ENCODE measurements at regions not wholly inside any gene's neighbourhood (a gene's known extent, or its start where the extent isn't known, plus 50 kb on each side); places are given as distances from the start of the nearest gene placed in this dataset.
"Not testable (repeated sequence)": the region's sequence is repeated elsewhere in the genome, so short reads cannot be mapped to it uniquely, and the experiment has no call there.

DNA sequence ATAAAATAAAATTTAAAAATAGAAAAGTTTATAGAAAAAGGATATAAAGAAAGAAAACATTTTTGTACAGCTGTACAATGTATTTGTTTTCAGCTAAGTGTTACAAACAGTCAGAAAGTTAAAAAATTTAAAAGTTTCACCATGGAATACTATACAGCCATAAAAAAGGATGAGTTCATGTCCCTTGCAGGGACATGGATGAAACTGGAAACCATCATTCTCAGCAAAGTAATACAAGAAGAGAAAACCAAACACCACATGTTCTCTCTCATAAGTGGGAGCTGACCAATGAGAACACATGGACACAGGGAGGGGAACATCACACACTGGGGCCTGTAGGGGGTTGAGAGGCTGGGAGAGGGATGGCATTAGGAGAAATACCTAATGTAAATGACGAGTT is 229.9 kb upstream of the MCHR2 start:
- H3K9ac ChIP-seq (ENCODE audit: low read depth, low read length); H3K9me3 ChIP-seq (replicated peaks; ENCODE audit: low read length); H3K36me3 ChIP-seq (ENCODE audit: insufficient read depth, low read length); H3K4me1 ChIP-seq (ENCODE audit: control insufficient read depth, insufficient read depth, low read length); H3K27me3 ChIP-seq (ENCODE audit: control insufficient read depth, insufficient read depth, low read length); H3K4me2 ChIP-seq (ENCODE audit: low read length); H3K4me3 ChIP-seq (ENCODE audit: low read length): not testable (repeated sequence)

DNA sequence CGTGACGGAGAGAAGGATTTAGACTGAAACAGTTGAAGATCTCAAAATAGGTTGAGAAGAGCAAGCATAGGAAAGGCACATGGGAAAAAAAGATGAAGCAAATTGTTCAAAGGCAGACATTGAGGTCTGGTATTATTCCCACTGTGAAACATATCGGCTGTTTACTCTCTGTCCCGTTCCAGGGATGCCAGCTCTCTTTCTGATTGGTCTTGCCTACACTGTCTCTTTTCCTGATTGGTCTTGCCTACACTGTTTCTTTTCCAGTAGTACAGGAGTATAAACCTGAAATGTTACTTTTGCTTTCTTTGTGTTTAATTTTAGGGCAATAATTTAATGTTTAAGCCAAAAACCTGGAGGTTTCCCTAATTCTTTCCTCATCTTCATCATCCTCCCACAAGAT is 226.5 kb upstream of the MCHR2 start:
- no peaks in the 10 kb centered on the region for H3K36me3 ChIP-seq (ENCODE audit: insufficient read depth, low read length)
- peaks cover 12% of the 10 kb centered on the region for H3K4me1 ChIP-seq (ENCODE audit: control insufficient read depth, insufficient read depth, low read length)
- H3K9me3 ChIP-seq (replicated peaks; ENCODE audit: low read length): no peaks in the 10 kb centered on the region
- H3K9ac ChIP-seq (ENCODE audit: low read depth, low read length): no peak overlapping the region
- no peak overlapping the region for H3K4me3 ChIP-seq (ENCODE audit: low read length)
- H3K4me2 ChIP-seq (ENCODE audit: low read length): no peak overlapping the region
- no peaks in the 10 kb centered on the region for H3K27me3 ChIP-seq (ENCODE audit: control insufficient read depth, insufficient read depth, low read length)

DNA sequence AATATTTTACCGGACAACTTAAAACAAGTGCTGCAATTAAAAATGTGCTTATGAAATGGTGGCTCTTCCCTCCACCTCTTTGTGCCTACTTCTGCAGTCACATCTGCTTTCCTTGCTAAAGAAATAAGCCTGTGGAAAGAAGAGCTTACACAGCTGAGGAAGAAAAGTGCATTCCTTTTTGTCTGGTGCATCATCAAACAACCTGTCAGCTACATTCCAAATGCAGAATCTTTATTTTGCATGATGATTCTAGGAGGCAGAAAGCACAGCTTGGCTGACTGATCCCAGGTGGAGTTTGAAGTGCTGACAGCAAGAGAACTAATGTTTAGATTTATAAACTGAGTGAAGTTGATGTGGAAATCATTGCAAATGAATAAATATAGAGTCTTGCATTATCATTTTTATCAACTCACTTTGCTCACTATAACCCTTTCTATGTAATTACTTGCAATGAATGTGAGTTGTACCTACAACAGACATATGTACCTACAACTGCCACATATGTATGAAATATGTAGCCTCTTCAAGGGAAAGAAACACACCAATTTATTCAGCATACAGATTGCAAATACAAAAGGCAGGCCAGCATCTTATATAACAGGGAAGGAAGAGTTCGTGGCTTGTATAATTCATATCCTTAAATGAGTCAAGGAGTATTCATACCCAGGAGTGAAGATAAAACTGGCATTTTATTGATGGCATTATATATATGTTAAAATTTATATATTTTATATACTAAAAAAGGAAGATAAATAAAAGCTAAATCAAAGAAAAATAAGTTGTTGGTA is 223.4 kb upstream of the MCHR2 start:
- H3K36me3 ChIP-seq (ENCODE audit: insufficient read depth, low read length): no peaks in the 10 kb centered on the region

DNA sequence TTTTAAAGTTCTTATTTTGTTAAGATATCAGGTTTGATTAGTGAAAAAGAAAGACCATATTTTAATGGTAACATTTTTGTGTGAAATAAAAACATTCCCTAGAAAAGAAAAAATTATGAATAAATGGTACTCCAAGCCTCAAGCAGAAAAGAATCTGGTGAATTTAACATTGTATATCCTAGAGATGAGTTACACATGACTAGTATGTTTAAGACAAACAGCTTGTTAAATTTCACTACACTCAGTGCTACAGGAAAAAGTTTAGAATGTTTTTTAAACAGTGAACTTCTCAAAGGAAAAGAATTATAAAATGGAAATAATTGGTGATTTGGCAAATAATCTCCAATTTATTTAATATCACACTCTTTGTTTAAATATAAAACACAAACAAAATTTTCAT is 222.7 kb upstream of the MCHR2 start:
- Histone ChIP-seq H3K9ac (ENCODE audit: low read depth, low read length) (no peak overlapping the region), H3K27me3 (ENCODE audit: control insufficient read depth, insufficient read depth, low read length) (no peaks in the 10 kb centered on the region), H3K4me3 (ENCODE audit: low read length) (no peak overlapping the region), H3K36me3 (ENCODE audit: insufficient read depth, low read length) (no peaks in the 10 kb centered on the region), H3K9me3 (replicated peaks; ENCODE audit: low read length) (no peaks in the 10 kb centered on the region), H3K4me2 (ENCODE audit: low read length) (no peak overlapping the region), H3K4me1 (ENCODE audit: control insufficient read depth, insufficient read depth, low read length) (peaks cover 19% of the 10 kb centered on the region)

More for the DNA sequence above, 223.4 kb upstream of the MCHR2 start:
- Histone ChIP-seq H3K4me2 (ENCODE audit: low read length) (no peak overlapping the region), H3K27me3 (ENCODE audit: control insufficient read depth, insufficient read depth, low read length) (no peaks in the 10 kb centered on the region), H3K4me3 (ENCODE audit: low read length) (no peak overlapping the region), H3K9me3 (replicated peaks; ENCODE audit: low read length) (no peaks in the 10 kb centered on the region), H3K9ac (ENCODE audit: low read depth, low read length) (no peak overlapping the region), H3K4me1 (ENCODE audit: control insufficient read depth, insufficient read depth, low read length) (peaks cover 14% of the 10 kb centered on the region)

DNA sequence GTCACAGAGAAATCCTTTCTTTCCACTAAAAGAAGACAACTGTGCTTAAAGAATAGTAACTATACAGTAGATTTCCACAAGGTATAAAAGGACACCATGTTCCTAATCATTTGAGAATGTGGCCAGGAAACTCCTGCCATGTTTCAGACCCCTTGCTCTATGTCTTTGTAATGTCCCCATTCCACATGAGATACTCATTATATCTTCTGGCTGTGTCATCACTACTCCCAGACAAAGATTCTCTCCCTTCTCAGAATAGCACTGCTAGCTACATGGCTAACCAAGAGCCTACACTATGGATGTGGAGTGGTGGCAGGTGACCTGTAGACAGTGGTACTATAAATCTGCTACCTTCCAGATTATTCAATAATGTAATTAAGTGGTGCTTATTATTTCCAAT is 218.1 kb upstream of the MCHR2 start:
- no peaks in the 10 kb centered on the region for H3K36me3 ChIP-seq (ENCODE audit: insufficient read depth, low read length)
- no peak overlapping the region for H3K4me2 ChIP-seq (ENCODE audit: low read length)
- H3K4me3 ChIP-seq (ENCODE audit: low read length): no peak overlapping the region
- no peaks in the 10 kb centered on the region for H3K9me3 ChIP-seq (replicated peaks; ENCODE audit: low read length)
- H3K4me1 ChIP-seq (ENCODE audit: control insufficient read depth, insufficient read depth, low read length): peaks cover 28% of the 10 kb centered on the region
- H3K9ac ChIP-seq (ENCODE audit: low read depth, low read length): no peak overlapping the region
- no peaks in the 10 kb centered on the region for H3K27me3 ChIP-seq (ENCODE audit: control insufficient read depth, insufficient read depth, low read length)

DNA sequence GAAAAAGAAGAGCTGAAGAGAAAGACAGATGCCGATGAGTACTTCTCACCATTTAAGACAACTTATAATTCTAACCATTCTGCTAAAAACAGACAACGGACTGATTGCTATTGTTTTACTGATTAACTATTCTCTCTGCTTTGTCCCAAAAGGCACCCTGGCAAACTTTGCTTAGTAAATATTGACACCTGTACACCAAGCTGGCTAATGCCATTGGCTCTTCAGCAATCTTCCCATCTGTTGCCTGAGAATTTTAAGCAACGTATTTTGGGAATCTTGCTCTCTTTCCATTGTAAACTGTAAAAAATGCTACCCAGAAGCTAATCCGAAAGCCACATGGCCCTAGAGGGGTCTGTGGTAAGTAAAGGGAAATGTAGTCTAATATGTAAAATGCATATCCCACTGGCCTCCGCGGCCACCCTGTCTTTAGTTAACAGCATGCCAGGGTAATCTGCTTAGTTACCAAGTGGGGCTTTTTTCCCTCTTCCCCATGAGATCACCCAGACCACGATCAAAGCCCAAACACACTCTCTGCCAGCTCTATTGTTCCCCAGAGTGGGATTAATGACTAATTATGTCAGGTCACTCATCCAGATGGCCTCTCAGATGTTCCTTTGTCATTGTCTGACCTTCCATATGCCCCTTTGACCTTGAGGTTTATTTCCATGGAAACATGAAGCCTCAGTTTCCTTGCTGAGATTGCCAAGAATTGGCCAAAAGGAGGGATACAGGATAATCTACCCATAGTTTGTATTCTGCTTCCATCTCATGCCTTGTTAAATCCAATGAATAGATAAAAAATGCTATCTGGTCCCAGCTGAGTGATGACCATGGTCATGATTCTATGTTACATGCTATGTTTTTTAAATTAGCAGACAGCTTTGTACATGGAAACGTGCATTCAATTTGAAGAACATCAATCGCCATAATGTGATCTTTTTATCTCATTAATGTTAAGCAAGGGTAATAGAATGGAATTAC is 216.4 kb upstream of the MCHR2 start:
- Histone ChIP-seq H3K4me2 (ENCODE audit: low read length) (no peak overlapping the region), H3K36me3 (ENCODE audit: insufficient read depth, low read length) (no peaks in the 10 kb centered on the region), H3K9ac (ENCODE audit: low read depth, low read length) (no peak overlapping the region), H3K9me3 (replicated peaks; ENCODE audit: low read length) (no peaks in the 10 kb centered on the region), H3K4me3 (ENCODE audit: low read length) (no peak overlapping the region), H3K4me1 (ENCODE audit: control insufficient read depth, insufficient read depth, low read length) (peaks cover 20% of the 10 kb centered on the region), H3K27me3 (ENCODE audit: control insufficient read depth, insufficient read depth, low read length) (no peaks in the 10 kb centered on the region)

DNA sequence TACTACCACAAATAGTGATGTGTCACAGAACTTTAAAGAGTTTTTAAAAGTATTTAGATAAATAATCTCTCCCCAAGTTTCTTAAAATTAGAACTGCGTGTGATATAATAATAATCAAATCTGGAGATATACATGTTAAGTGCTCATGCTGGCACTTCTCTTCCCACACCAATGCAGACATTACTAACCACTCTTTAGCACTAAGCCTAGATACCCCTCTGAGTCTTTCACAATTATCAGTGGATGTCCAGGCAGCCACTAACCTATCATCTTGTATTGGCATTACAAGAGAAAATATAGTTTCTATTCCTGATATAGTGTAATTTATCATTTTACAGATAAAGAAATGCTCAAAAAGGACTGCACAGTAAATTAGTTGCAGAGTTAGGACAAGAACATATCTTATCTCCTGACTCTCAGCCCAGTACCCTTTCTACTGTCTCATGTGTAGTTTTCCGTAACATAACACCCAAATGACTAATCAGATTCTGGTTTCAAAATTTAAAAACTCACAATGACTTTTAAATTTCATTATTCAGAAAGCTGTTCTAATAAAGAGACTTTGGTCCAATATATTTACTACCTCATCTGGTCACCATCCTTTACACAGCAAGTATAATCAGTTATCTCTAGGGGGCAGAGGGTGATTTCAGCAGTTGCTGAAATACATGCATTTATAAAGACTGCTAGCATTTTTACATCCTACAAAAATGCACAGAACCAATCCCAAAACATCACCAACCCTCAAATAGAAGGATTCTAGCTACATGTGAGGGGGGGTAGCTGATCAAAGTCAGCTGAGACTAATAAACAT is 215.5 kb upstream of the MCHR2 start:
- Histone ChIP-seq H3K36me3 (ENCODE audit: insufficient read depth, low read length) (no peaks in the 10 kb centered on the region), H3K9me3 (replicated peaks; ENCODE audit: low read length) (no peaks in the 10 kb centered on the region), H3K4me2 (ENCODE audit: low read length) (no peak overlapping the region), H3K4me3 (ENCODE audit: low read length) (no peak overlapping the region), H3K4me1 (ENCODE audit: control insufficient read depth, insufficient read depth, low read length) (peaks cover 20% of the 10 kb centered on the region), H3K27me3 (ENCODE audit: control insufficient read depth, insufficient read depth, low read length) (no peaks in the 10 kb centered on the region), H3K9ac (ENCODE audit: low read depth, low read length) (no peak overlapping the region)

DNA sequence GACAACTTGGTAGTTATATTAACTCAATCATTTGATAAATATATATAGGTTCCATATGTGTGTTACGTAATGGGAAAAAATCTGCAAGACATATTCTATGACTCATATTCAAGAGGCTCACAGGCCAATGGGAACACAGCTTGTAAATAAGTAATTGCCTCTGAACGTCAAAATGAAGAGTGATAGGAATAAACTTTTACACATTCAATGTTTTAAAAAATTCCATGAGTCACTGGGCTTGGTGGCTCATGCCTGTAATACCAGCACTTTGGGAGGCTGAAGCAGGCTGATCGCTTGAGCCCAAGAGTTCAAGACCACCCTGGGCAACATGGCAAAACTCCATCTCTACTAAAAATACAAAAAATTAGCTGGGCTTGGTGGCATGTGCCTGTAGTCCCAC is 209.4 kb upstream of the MCHR2 start:
- Histone ChIP-seq H3K9ac (ENCODE audit: low read depth, low read length) (peak overlapping the region; percentile 64), H3K4me1 (ENCODE audit: control insufficient read depth, insufficient read depth, low read length) (peaks cover 13% of the 10 kb centered on the region), H3K27me3 (ENCODE audit: control insufficient read depth, insufficient read depth, low read length) (no peaks in the 10 kb centered on the region)

DNA sequence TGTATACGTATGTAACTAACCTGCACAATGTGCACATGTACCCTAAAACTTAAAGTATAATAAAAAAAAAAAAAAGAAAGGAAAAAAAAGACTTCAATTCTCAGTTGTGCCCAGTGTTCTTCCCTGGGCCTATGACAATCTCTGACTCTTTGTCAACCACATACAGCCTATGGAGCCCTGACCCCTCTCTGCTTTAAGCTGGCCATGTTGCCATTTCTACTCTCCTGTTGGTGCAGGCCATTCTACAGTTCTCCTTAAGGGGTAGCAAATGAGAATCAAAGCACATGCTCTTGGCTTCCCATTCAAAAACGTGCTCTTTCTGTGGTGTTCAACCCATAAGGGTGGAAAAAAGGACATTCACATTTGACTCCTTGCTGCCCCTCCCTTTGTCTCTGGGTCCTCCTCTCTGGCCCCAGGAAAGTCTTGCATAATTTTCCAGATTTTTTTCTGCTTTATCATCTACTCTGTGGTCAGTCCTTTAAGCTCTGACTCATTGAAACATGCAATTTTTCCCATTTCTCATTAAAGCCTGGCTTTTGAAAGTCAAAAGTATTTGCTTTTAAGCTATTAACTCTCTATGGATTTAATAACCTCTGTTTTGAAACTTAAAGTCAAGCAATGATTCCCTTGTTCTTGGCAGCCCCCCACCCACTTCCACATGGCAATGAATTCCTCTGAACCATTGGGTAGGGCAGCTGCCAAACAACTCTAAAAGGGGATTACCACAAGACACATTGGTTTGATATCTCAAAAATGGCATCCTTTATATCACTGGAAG is 208.6 kb upstream of the MCHR2 start:
- H3K4me2 ChIP-seq (ENCODE audit: low read length): peak overlapping the region; percentile 10
- peaks cover 13% of the 10 kb centered on the region for H3K4me1 ChIP-seq (ENCODE audit: control insufficient read depth, insufficient read depth, low read length)
- H3K9me3 ChIP-seq (replicated peaks; ENCODE audit: low read length): no peaks in the 10 kb centered on the region
- no peaks in the 10 kb centered on the region for H3K36me3 ChIP-seq (ENCODE audit: insufficient read depth, low read length)
- peak overlapping the region; percentile 64 for H3K9ac ChIP-seq (ENCODE audit: low read depth, low read length)
- H3K4me3 ChIP-seq (ENCODE audit: low read length): no peak overlapping the region
- no peaks in the 10 kb centered on the region for H3K27me3 ChIP-seq (ENCODE audit: control insufficient read depth, insufficient read depth, low read length)

More for the DNA sequence above, 209.4 kb upstream of the MCHR2 start:
- no peak overlapping the region for H3K4me3 ChIP-seq (ENCODE audit: low read length)
- H3K36me3 ChIP-seq (ENCODE audit: insufficient read depth, low read length): no peaks in the 10 kb centered on the region
- H3K9me3 ChIP-seq (replicated peaks; ENCODE audit: low read length): no peaks in the 10 kb centered on the region
- peak overlapping the region; percentile 33 for H3K4me2 ChIP-seq (ENCODE audit: low read length)

DNA sequence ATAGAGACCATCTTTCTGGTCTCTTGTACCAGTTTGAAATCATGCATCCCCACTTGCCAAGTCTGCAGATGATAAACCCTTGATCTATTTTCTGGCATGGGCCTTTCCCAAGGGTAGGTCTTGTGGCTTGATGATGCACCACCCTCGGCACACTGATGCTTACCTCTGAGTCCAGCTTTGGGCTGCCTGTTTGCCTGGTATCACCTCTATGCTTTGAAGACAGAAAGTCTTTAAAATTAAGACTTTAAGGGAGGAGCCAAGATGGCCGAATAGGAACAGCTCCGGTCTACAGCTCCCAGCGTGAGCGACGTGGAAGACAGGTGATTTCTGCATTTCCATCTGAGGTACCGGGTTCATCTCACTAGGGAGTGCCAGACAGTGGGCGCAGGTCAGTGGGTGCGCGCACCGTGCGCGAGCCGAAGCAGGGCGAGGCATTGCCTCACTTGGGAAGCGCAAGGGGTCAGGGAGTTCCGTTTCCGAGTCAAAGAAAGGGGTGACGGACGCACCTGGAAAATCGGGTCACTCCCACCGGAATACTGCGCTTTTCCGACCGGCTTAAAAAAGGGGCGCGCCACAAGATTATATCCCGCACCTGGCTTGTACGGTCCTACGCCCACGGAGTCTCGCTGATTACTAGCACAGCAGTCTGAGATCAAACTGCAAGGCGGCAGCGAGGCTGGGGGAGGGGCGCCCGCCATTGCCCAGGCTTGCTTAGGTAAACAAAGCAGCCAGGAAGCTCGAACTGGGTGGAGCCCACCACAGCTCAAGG is 202.4 kb upstream of the MCHR2 start:
- not testable (repeated sequence) for H3K4me2 ChIP-seq (ENCODE audit: low read length); H3K4me3 ChIP-seq (ENCODE audit: low read length); H3K36me3 ChIP-seq (ENCODE audit: insufficient read depth, low read length); H3K4me1 ChIP-seq (ENCODE audit: control insufficient read depth, insufficient read depth, low read length); H3K9ac ChIP-seq (ENCODE audit: low read depth, low read length); H3K9me3 ChIP-seq (replicated peaks; ENCODE audit: low read length); H3K27me3 ChIP-seq (ENCODE audit: control insufficient read depth, insufficient read depth, low read length)

Data from skeletal muscle satellite cell (primary cell).